ENCODE measurements at regions not wholly inside any gene's neighbourhood (a gene's known extent, or its start where the extent isn't known, plus 50 kb on each side); places are given as distances from the start of the nearest gene placed in this dataset.

DNA sequence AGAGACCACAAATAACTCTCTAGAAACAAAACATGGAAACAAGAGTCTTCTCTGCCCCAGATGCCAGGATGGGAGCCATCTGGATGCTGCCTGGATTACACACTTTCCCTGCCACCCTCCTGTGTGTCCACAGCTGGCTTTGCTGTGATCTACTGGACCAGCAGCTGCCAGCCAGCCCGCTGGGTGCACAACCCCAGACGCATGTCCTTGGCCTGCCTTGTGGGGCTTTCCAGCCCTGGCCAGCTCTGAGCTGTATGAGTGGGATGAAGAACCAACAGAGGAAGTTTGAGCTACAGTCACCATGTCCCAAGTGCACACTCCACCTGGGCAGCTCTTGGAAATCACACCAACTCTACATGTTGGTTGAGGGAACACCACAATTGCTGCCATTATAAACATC lies 57.0 kb upstream of the TNRC6C start:
- Histone ChIP-seq H3K4me1 (ENCODE audit: low read depth, poor library complexity, severe bottlenecking) (no peaks in the 10 kb centered on the region), H3K4me3 (IDR thresholded peaks at IDR 0.05; ENCODE audit: insufficient read depth, low read depth, low read length) (no peak overlapping the region), H3K4me2 (no peak overlapping the region), H3K27ac (no peak overlapping the region), H3K9ac (no peak overlapping the region), H3K79me2 (ENCODE audit: insufficient read depth, low read depth) (no peaks in the 10 kb centered on the region), H3K36me3 (ENCODE audit: insufficient read depth) (no peaks in the 10 kb centered on the region), H2AFZ (ENCODE audit: low read depth) (no peak overlapping the region), H3K27me3 (ENCODE audit: insufficient read depth, low read depth) (no peaks in the 10 kb centered on the region; the same call in 1 of the 2 replicates), H4K20me1 (ENCODE audit: insufficient read depth) (no peaks in the 10 kb centered on the region)
- no peak for TF ChIP-seq CTCF (conservative IDR thresholded peaks at IDR 0.05; ENCODE audit: low read depth, low read length)

DNA sequence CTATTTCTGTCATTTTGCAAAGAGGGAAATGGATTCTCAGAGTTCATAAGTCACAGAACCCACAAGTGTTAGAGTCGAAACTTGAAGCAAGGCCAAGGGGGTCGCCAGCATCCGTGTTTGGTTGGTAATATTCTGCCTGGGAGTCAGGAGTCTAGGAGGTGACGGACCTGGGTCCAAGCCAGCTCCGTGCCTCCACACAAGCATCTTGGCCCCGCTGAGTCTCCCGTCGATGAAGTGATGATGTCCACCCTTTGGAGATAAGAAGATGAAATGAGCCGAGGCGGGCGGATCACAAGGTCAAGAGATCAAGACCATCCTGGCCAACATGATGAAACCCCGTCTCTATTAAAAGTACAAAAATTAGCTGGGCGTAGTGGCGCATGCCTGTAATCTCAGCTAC lies 53.2 kb upstream of the TNRC6C start:
- TF ChIP-seq CTCF (conservative IDR thresholded peaks at IDR 0.05; ENCODE audit: low read depth, low read length): no peak
- Histone ChIP-seq H3K4me1 (ENCODE audit: low read depth, poor library complexity, severe bottlenecking) (no peaks in the 10 kb centered on the region), H3K36me3 (ENCODE audit: insufficient read depth) (no peaks in the 10 kb centered on the region), H3K79me2 (ENCODE audit: insufficient read depth, low read depth) (no peaks in the 10 kb centered on the region), H2AFZ (ENCODE audit: low read depth) (no peak overlapping the region), H3K4me2 (no peak overlapping the region), H4K20me1 (ENCODE audit: insufficient read depth) (no peaks in the 10 kb centered on the region), H3K27me3 (ENCODE audit: insufficient read depth, low read depth) (no peaks in the 10 kb centered on the region; the same call in 1 of the 2 replicates), H3K27ac (no peak overlapping the region), H3K4me3 (IDR thresholded peaks at IDR 0.05; ENCODE audit: insufficient read depth, low read depth, low read length) (no peak overlapping the region), H3K9ac (no peak overlapping the region)

DNA sequence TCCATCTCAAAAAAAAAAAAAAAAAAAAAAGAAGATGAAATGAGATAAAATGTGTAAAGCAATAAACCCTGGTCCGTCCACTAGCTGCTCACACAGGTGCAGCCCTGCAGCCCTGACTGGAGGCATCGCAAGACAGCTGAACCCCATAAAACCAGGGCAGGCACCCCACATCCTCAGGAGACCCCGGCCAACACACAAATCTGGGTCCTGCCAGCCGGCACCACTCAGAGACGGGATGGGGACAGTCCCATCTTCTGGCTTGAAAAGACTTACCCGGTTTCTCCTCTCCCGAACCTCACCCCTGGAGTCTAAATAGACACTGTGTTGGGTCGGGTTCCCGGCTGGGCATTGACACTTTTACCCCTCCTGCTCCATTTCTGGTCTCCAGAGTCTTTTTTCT lies 52.7 kb upstream of the TNRC6C start:
- Histone ChIP-seq H3K27me3 (ENCODE audit: insufficient read depth, low read depth) (no peaks in the 10 kb centered on the region; the same call in 1 of the 2 replicates), H3K4me3 (IDR thresholded peaks at IDR 0.05; ENCODE audit: insufficient read depth, low read depth, low read length) (no peak overlapping the region), H3K4me2 (no peak overlapping the region), H3K36me3 (ENCODE audit: insufficient read depth) (no peaks in the 10 kb centered on the region), H3K9ac (no peak overlapping the region), H4K20me1 (ENCODE audit: insufficient read depth) (no peaks in the 10 kb centered on the region), H2AFZ (ENCODE audit: low read depth) (no peak overlapping the region), H3K79me2 (ENCODE audit: insufficient read depth, low read depth) (no peaks in the 10 kb centered on the region), H3K27ac (no peak overlapping the region), H3K4me1 (ENCODE audit: low read depth, poor library complexity, severe bottlenecking) (no peaks in the 10 kb centered on the region)
- TF ChIP-seq CTCF (conservative IDR thresholded peaks at IDR 0.05; ENCODE audit: low read depth, low read length): no peak

DNA sequence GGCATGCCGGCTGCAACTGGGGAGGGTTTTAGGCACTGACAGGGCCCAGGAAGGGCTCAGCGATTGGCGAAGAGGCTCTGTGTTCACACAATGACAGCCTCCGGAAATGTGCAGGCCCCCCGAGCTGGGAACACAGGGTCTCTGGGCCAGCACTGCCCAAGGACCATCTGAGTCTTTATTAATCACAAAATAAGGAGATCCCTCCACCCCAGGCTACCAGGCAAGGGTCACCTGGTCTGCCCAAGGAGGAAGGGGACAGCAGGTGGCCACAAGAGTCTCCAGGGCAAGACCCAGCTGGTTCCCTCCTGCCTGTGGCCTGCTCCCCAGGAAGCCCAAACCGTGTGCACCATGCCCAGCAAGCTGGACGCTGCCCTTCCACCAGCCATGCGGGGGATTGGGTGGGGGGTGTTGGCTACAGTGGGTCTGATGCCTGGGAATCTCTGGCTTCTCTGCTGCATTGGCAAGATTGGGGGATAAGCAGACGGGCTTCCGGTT lies 52.1 kb upstream of the TNRC6C start:
- Histone ChIP-seq H3K27me3 (ENCODE audit: insufficient read depth, low read depth) (no peaks in the 10 kb centered on the region; the same call in 1 of the 2 replicates), H2AFZ (ENCODE audit: low read depth) (no peak overlapping the region), H3K27ac (no peak overlapping the region), H3K4me2 (no peak overlapping the region), H4K20me1 (ENCODE audit: insufficient read depth) (no peaks in the 10 kb centered on the region), H3K79me2 (ENCODE audit: insufficient read depth, low read depth) (no peaks in the 10 kb centered on the region), H3K4me3 (IDR thresholded peaks at IDR 0.05; ENCODE audit: insufficient read depth, low read depth, low read length) (no peak overlapping the region), H3K36me3 (ENCODE audit: insufficient read depth) (no peaks in the 10 kb centered on the region), H3K9ac (no peak overlapping the region), H3K4me1 (ENCODE audit: low read depth, poor library complexity, severe bottlenecking) (no peaks in the 10 kb centered on the region)
- no peak for TF ChIP-seq CTCF (conservative IDR thresholded peaks at IDR 0.05; ENCODE audit: low read depth, low read length)
